Lung (tissue), 11 donors: ENCODE measurements at regions not wholly inside any gene's neighbourhood (a gene's known extent, or its start where the extent isn't known, plus 50 kb on each side); places are given as distances from the start of the nearest gene placed in this dataset.

Source experiments
- ATAC-seq: fragments of 200-7000 bp; cut with Tn5 transposase; one replicate; pipeline ENCODE4 v1.9.1; 2020; ENCODE audit warnings: moderate number of reproducible peaks; ENCODE audit not compliant: insufficient read depth, low FRiP score
- DNase-seq, 3 donors: peaks; one replicate each; pipeline ENCODE4 v3.0.0-alpha.2; 2013 to 2017
- H3K27ac ChIP-seq, 2 donors: one replicate each; pipeline ENCODE4 v1.5.1; 2013; ENCODE audit warnings: mild to moderate bottlenecking in 2 of 2, moderate library complexity in 2 of 2, control low read depth in 1 of 2, inconsistent platforms in 1 of 2, low read depth in 1 of 2, low read length in 1 of 2
- H3K27me3 ChIP-seq, 3 donors: one replicate each; pipeline ENCODE4 v1.5.1; 2013; ENCODE audit warnings: low read length in 2 of 3; ENCODE audit not compliant: control insufficient read depth in 3 of 3, insufficient read depth in 3 of 3
- H3K36me3 ChIP-seq, 4 donors: one replicate each; pipeline ENCODE4 v1.5.1; 2013; ENCODE audit warnings: low read length in 4 of 4, mild to moderate bottlenecking in 1 of 4, moderate library complexity in 1 of 4; ENCODE audit not compliant: control insufficient read depth in 4 of 4, insufficient read depth in 4 of 4
- H3K4me1 ChIP-seq, 5 donors: one replicate each; pipeline ENCODE4 v1.5.1; 2013; ENCODE audit warnings: low read length in 5 of 5, mild to moderate bottlenecking in 2 of 5, moderate library complexity in 1 of 5; ENCODE audit not compliant: control insufficient read depth in 5 of 5, insufficient read depth in 5 of 5
- H3K4me3 ChIP-seq: one replicate; pipeline ENCODE4 v1.5.1; 2013; ENCODE audit warnings: mild to moderate bottlenecking, control low read depth, moderate library complexity
- H3K9ac ChIP-seq, 2 donors: one replicate each; pipeline ENCODE4 v1.5.1; 2013; ENCODE audit warnings: low read length in 2 of 2, control low read depth in 1 of 2; ENCODE audit not compliant: insufficient read depth in 1 of 2
- H3K9me3 ChIP-seq, 4 donors: one replicate each; pipeline ENCODE4 v1.5.1; 2013; ENCODE audit warnings: low read length in 3 of 4, mild to moderate bottlenecking in 1 of 4, moderate library complexity in 1 of 4; ENCODE audit not compliant: control insufficient read depth in 4 of 4, insufficient read depth in 3 of 4
- CTCF ChIP-seq: IDR thresholded peaks from 2 replicates; pipeline ENCODE4 v1.5.1; 2012; ENCODE audit warnings: mild to moderate bottlenecking; ENCODE audit errors: control extremely low read depth, extremely low read depth
- WGBS, 2 donors: extraction: QIAGEN DNeasy Blood & Tissue Kit; methylation state at CpG; one replicate each; pipeline ENCODE4 v1.1.7; 2013; 5-methylcytosine and 5-hydroxymethylcytosine counted together
- donor health status: control.
- donor health status: control.
- donor health status: Bipolar disorder and iron deficiency.
- donor health status: healthy.
- donor health status: DM: yes; HTN: yes; CAD: no.

- TF ChIP-seq CTCF, result no peak
- no peak overlapping the region for H3K4me3 ChIP-seq
- H3K27ac ChIP-seq, result no peak overlapping the region
- DNase-seq, result peak in 1 of 3 donors; percentile 37
- no peaks in the 10 kb centered on the region for H3K9me3 ChIP-seq
- WGBS, 2 donors, result 53 to 70% methylated on average over 3 of the region's 3 CpGs
- H3K9ac ChIP-seq, result no peak overlapping the region
- ATAC-seq, result no peak
- H3K4me1 ChIP-seq, result no peaks in the 10 kb centered on the region
- no peaks in the 10 kb centered on the region for H3K27me3 ChIP-seq
- H3K36me3 ChIP-seq, result no peaks in the 10 kb centered on the region
These were observed 161.7 kb upstream of the STK32A start for GRCh38 chr5:147073098-147073497.

GRCh38 chr5:147075187-147075586 is 159.6 kb upstream of the STK32A start:
- Histone ChIP-seq H3K27me3 (no peaks in the 10 kb centered on the region), H3K4me1 (no peaks in the 10 kb centered on the region), H3K27ac (no peak overlapping the region), H3K9ac (no peak overlapping the region), H3K36me3 (no peaks in the 10 kb centered on the region), H3K9me3 (no peaks in the 10 kb centered on the region), H3K4me3 (no peak overlapping the region)
- 0 to 56% methylated on average over 1 of the region's 1 CpG for WGBS, 2 donors
- ATAC-seq (no peak), DNase-seq (no peak)
- TF ChIP-seq CTCF, result no peak

- ATAC-seq (no peak), DNase-seq (no peak)
- no peak overlapping the region for H3K9ac ChIP-seq
- H3K27ac ChIP-seq, result no peak overlapping the region
- no peak overlapping the region for H3K4me3 ChIP-seq
- no peaks in the 10 kb centered on the region for H3K27me3 ChIP-seq
- WGBS, 2 donors, result 88 to 92% methylated on average over 3 of the region's 3 CpGs
- H3K9me3 ChIP-seq, result no peaks in the 10 kb centered on the region
- TF ChIP-seq CTCF, result no peak
- no peaks in the 10 kb centered on the region for H3K36me3 ChIP-seq
- H3K4me1 ChIP-seq, result no peaks in the 10 kb centered on the region
These were observed 154.4 kb upstream of the STK32A start for GRCh38 chr5:147080391-147080790.

- TF ChIP-seq CTCF, result no peak
- ATAC-seq (no peak), DNase-seq (peak in 1 of 3 donors; percentile 6)
- WGBS, 2 donors, result 53 to 54% methylated on average over 8 of the region's 8 CpGs
- Histone ChIP-seq H3K27me3 (no peaks in the 10 kb centered on the region), H3K4me3 (no peak overlapping the region), H3K4me1 (no peaks in the 10 kb centered on the region), H3K9ac (no peak overlapping the region), H3K9me3 (no peaks in the 10 kb centered on the region), H3K36me3 (no peaks in the 10 kb centered on the region), H3K27ac (no peak overlapping the region)
These were observed 153.5 kb upstream of the STK32A start for GRCh38 chr5:147081311-147081764.
